Mesenchymal stem cell (in vitro differentiated cells and primary cell): ENCODE measurements at regions not wholly inside any gene's neighbourhood (a gene's known extent, or its start where the extent isn't known, plus 50 kb on each side); places are given as distances from the start of the nearest gene placed in this dataset.

Source experiments
- DNase-seq: peaks from one replicate; pipeline ENCODE4 v3.0.0-alpha.2; 2013
- H2AFZ ChIP-seq: one replicate; pipeline ENCODE4 v1.6.1; 2013; ENCODE audit warnings: low read depth, mild to moderate bottlenecking, control low read depth, inconsistent platforms, low read length, moderate library complexity
- H2AK5ac ChIP-seq: 2 replicates; pipeline ENCODE4 v1.6.1; 2013; ENCODE audit warnings: low read length, moderate library complexity, mild to moderate bottlenecking, inconsistent platforms; ENCODE audit not compliant: severe bottlenecking
- H2BK120ac ChIP-seq: one replicate; pipeline ENCODE4 v1.6.1; 2013; ENCODE audit warnings: low read depth, mild to moderate bottlenecking, inconsistent platforms, low read length, moderate library complexity
- H2BK12ac ChIP-seq, 2 experiments: one replicate each; pipeline ENCODE4 v1.6.1; 2013; ENCODE audit warnings: inconsistent platforms in 2 of 2, low read length in 2 of 2, mild to moderate bottlenecking in 2 of 2, moderate library complexity in 2 of 2, control low read depth in 1 of 2
- H2BK15ac ChIP-seq: one replicate; pipeline ENCODE4 v1.6.1; 2013; ENCODE audit warnings: mild to moderate bottlenecking, low read depth, inconsistent platforms; ENCODE audit not compliant: poor library complexity, severe bottlenecking
- H2BK5ac ChIP-seq: 2 replicates; pipeline ENCODE4 v1.6.1; 2013; ENCODE audit warnings: low read depth, mild to moderate bottlenecking, low read length, control low read depth, inconsistent platforms; ENCODE audit not compliant: poor library complexity, severe bottlenecking
- H3K14ac ChIP-seq, 2 experiments: one replicate each; pipeline ENCODE4 v1.6.1; 2013; ENCODE audit warnings: inconsistent platforms in 2 of 2, low read length in 2 of 2, control low read depth in 1 of 2, mild to moderate bottlenecking in 1 of 2, moderate library complexity in 1 of 2
- H3K18ac ChIP-seq, 2 experiments: one replicate each; pipeline ENCODE4 v1.6.1; 2013; ENCODE audit warnings: inconsistent platforms in 2 of 2, low read length in 2 of 2, control low read depth in 1 of 2, low read depth in 1 of 2, mild to moderate bottlenecking in 1 of 2
- H3K23ac ChIP-seq, 2 experiments: one replicate each; pipeline ENCODE4 v1.6.1; 2013; ENCODE audit warnings: inconsistent platforms in 2 of 2, low read length in 2 of 2, mild to moderate bottlenecking in 2 of 2, moderate library complexity in 2 of 2, control low read depth in 1 of 2
- H3K27ac ChIP-seq: 2 replicates; pipeline ENCODE4 v1.5.1; 2013; ENCODE audit warnings: mild to moderate bottlenecking, moderate library complexity, low read length, control low read depth, inconsistent platforms; ENCODE audit not compliant: poor library complexity, severe bottlenecking
- H3K27me3 ChIP-seq, 2 experiments: 2 replicates each; pipeline versions ENCODE4 v1.6.1 to v1.7.0; 2013; ENCODE audit warnings: low read length in 2 of 2, mild to moderate bottlenecking in 2 of 2, moderate library complexity in 2 of 2, control low read depth in 1 of 2, inconsistent platforms in 1 of 2; ENCODE audit not compliant: control insufficient read depth in 1 of 2, insufficient read depth in 1 of 2
- H3K36me3 ChIP-seq, 2 experiments: 2 replicates each; pipeline versions ENCODE4 v1.6.1 to v1.7.0; 2013; ENCODE audit warnings: low read length in 2 of 2, control low read depth in 1 of 2, inconsistent platforms in 1 of 2, low read depth in 1 of 2, mild to moderate bottlenecking in 1 of 2; ENCODE audit not compliant: insufficient read depth in 2 of 2, control insufficient read depth in 1 of 2
- H3K4ac ChIP-seq, 2 experiments: one replicate each; pipeline ENCODE4 v1.6.1; 2013; ENCODE audit warnings: inconsistent platforms in 2 of 2, low read length in 2 of 2, mild to moderate bottlenecking in 2 of 2, moderate library complexity in 2 of 2, control low read depth in 1 of 2, low read depth in 1 of 2
- H3K4me1 ChIP-seq: 2 replicates; pipeline ENCODE4 v1.6.1; 2013; ENCODE audit warnings: low read depth, low read length, control low read depth; ENCODE audit not compliant: control insufficient read depth, insufficient read depth
- H3K4me2 ChIP-seq: 2 replicates; pipeline ENCODE4 v1.6.1; 2013; ENCODE audit warnings: low read length, mild to moderate bottlenecking, inconsistent platforms; ENCODE audit not compliant: poor library complexity, severe bottlenecking
- H3K4me3 ChIP-seq, 2 experiments: 2 replicates each; pipeline versions ENCODE4 v1.5.1 to v1.7.0; 2013; ENCODE audit warnings: low read length in 2 of 2, mild to moderate bottlenecking in 2 of 2, control low read depth in 1 of 2, low read depth in 1 of 2; ENCODE audit not compliant: insufficient read depth in 1 of 2
- H3K79me1 ChIP-seq: replicated peaks from 2 replicates; pipeline ENCODE4 v1.6.1; 2013; ENCODE audit warnings: mild to moderate bottlenecking, control low read depth, low read length, inconsistent platforms; ENCODE audit not compliant: poor library complexity, severe bottlenecking
- H3K9ac ChIP-seq: 2 replicates; pipeline ENCODE4 v1.7.0; 2013; ENCODE audit warnings: mild to moderate bottlenecking, low read length, moderate library complexity
- H3K9me3 ChIP-seq: 2 replicates; pipeline ENCODE4 v1.7.0; 2013; ENCODE audit warnings: mild to moderate bottlenecking, low read length; ENCODE audit not compliant: control insufficient read depth
- H4K8ac ChIP-seq: one replicate; pipeline ENCODE4 v1.6.1; 2013; ENCODE audit warnings: inconsistent platforms, mild to moderate bottlenecking, low read length, moderate library complexity
- H4K91ac ChIP-seq: one replicate; pipeline ENCODE4 v1.6.1; 2013; ENCODE audit warnings: mild to moderate bottlenecking, low read length, inconsistent platforms
- WGBS: methylation state at CpG from one replicate; pipeline ENCODE4 v1.1.7; 2013; ENCODE audit warnings: mixed read lengths; 5-methylcytosine and 5-hydroxymethylcytosine counted together

- Histone ChIP-seq H3K4ac (no peak overlapping the region), H2BK12ac (no peak overlapping the region)
Observed at GRCh38 chr2:238557431-238557830, 130.7 kb downstream of the ASB1 start.

DNA sequence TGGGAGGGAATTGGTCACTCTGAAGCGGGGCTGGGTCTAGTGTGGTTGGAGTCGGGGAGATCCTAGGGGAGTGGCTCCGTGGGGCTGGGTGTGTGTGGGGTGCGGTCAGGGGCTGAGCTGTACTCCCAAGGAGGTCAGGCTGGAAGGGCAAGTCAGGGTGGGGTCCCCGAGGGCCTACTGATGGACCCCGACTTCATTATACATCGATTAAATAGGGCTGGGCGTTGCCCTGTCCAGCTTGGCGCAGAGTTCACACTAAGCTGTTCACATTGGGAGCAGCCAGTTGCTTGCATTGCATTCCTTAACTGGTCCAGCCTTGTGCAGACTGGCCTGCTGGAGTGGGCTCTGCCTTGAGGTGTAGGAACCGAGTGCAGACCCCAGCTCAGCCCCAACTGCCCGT lies 131.2 kb downstream of the ASB1 start:
- Histone ChIP-seq H3K4me3 (no peak overlapping the region), H2BK15ac (no peak overlapping the region)
- 84% methylated on average over 11 of the region's 11 CpGs for WGBS

More at GRCh38 chr2:238557431-238557830, 130.7 kb downstream of the ASB1 start:
- Histone ChIP-seq H3K18ac (no peak overlapping the region), H2AK5ac (no peak overlapping the region), H3K27ac (no peak overlapping the region), H3K14ac (no peak overlapping the region), H2BK5ac (no peak overlapping the region), H3K4me2 (no peak overlapping the region), H3K9ac (no peak overlapping the region), H2BK15ac (no peak overlapping the region), H3K4me3 (no peak overlapping the region), H3K4me1 (no peaks in the 10 kb centered on the region), H2BK120ac (no peak overlapping the region), H3K27me3 (peaks cover 0 to 3% of the 10 kb centered on the region in 2 experiments), H3K36me3 (no peaks in the 10 kb centered on the region), H3K79me1 (no peaks in the 10 kb centered on the region), H3K9me3 (peaks cover 6% of the 10 kb centered on the region), H4K8ac (no peak overlapping the region), H3K23ac (no peak overlapping the region), H2AFZ (no peak overlapping the region), H4K91ac (no peak overlapping the region)
- no peak for DNase-seq
- WGBS: 81% methylated on average over 5 of the region's 5 CpGs

DNA sequence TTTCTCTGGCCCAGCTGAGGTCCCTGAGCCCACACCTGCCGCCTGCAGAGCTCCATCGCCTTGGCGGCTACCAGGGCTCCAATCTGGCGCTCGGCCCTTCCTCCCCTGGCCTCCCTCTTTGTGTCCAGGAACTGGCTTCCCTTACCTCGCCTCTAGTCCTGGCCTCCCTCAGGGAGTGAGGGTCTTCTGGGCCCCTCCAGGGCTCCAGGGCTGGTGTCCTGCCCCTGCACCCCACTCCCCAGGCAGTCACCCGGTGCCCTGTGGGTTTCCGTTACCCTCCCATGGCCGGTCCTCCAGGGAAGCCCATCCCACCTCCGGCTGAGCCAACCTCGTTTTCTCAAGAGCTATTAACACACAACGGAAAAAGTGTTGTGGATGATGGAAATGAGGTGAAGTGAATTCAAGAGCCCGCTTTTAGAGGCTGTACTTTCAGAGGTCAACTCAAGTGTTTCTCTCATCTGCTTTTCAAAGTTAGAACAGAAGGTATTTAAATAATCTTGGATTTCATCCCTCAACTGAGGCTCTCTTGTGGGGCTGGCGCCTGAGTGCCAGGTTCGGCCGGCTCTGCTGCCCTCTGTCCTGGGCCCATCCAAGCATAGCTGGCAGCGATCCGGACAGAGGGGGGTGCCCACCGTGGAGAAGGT lies 131.9 kb downstream of the ASB1 start:
- Histone ChIP-seq H3K27me3 (peaks cover 0 to 3% of the 10 kb centered on the region in 2 experiments), H3K4me3 (no peak overlapping the region)
- WGBS: 90% methylated on average over 19 of the region's 19 CpGs

More for the DNA sequence above, 131.2 kb downstream of the ASB1 start:
- H3K18ac ChIP-seq: no peak overlapping the region
- no peak overlapping the region for H4K91ac ChIP-seq
- no peak overlapping the region for H2BK5ac ChIP-seq
- no peak overlapping the region for H4K8ac ChIP-seq
- no peaks in the 10 kb centered on the region for H3K79me1 ChIP-seq
- H3K23ac ChIP-seq: no peak overlapping the region
- no peak for DNase-seq
- peaks cover 0 to 3% of the 10 kb centered on the region in 2 experiments for H3K27me3 ChIP-seq
- H3K4me1 ChIP-seq: no peaks in the 10 kb centered on the region
- no peak overlapping the region for H2AFZ ChIP-seq
- H3K14ac ChIP-seq: no peak overlapping the region
- H2BK12ac ChIP-seq: no peak overlapping the region
- H3K9ac ChIP-seq: no peak overlapping the region
- H3K9me3 ChIP-seq: peaks cover 2% of the 10 kb centered on the region
- H3K4me2 ChIP-seq: no peak overlapping the region
- no peaks in the 10 kb centered on the region for H3K36me3 ChIP-seq
- H2BK120ac ChIP-seq: no peak overlapping the region
- no peak overlapping the region for H3K4ac ChIP-seq
- no peak overlapping the region for H3K27ac ChIP-seq
- no peak overlapping the region for H2AK5ac ChIP-seq

GRCh38 chr2:238560234-238560633 lies 133.5 kb downstream of the ASB1 start:
- no peaks in the 10 kb centered on the region for H3K4me1 ChIP-seq
- H2BK120ac ChIP-seq: no peak overlapping the region
- 78% methylated on average over 11 of the region's 11 CpGs for WGBS

More for the DNA sequence above, 131.9 kb downstream of the ASB1 start:
- H2BK120ac ChIP-seq: no peak overlapping the region
- H4K8ac ChIP-seq: no peak overlapping the region
- no peak overlapping the region for H3K4me2 ChIP-seq
- no peak overlapping the region for H2BK5ac ChIP-seq
- H3K18ac ChIP-seq: no peak overlapping the region
- H2AK5ac ChIP-seq: no peak overlapping the region
- H3K9me3 ChIP-seq: no peaks in the 10 kb centered on the region
- H2BK12ac ChIP-seq: no peak overlapping the region
- no peak for DNase-seq
- no peak overlapping the region for H2AFZ ChIP-seq
- H2BK15ac ChIP-seq: no peak overlapping the region
- H3K4ac ChIP-seq: no peak overlapping the region
- no peaks in the 10 kb centered on the region for H3K79me1 ChIP-seq
- H3K9ac ChIP-seq: no peak overlapping the region
- no peaks in the 10 kb centered on the region for H3K36me3 ChIP-seq
- H3K23ac ChIP-seq: no peak overlapping the region
- H3K4me1 ChIP-seq: no peaks in the 10 kb centered on the region
- no peak overlapping the region for H3K14ac ChIP-seq
- H3K27ac ChIP-seq: no peak overlapping the region
- H4K91ac ChIP-seq: peak overlapping the region; percentile 7

More at GRCh38 chr2:238560234-238560633, 133.5 kb downstream of the ASB1 start:
- H2BK5ac ChIP-seq: no peak overlapping the region
- H2BK12ac ChIP-seq: no peak overlapping the region
- H2AK5ac ChIP-seq: no peak overlapping the region
- no peak for DNase-seq
- H3K4ac ChIP-seq: no peak overlapping the region
- H3K14ac ChIP-seq: no peak overlapping the region
- no peak overlapping the region for H2AFZ ChIP-seq
- H3K4me3 ChIP-seq: no peak overlapping the region
- H3K18ac ChIP-seq: no peak overlapping the region
- H4K8ac ChIP-seq: no peak overlapping the region
- no peaks in the 10 kb centered on the region for H3K36me3 ChIP-seq
- H3K9me3 ChIP-seq: no peaks in the 10 kb centered on the region
- H3K23ac ChIP-seq: no peak overlapping the region
- H3K27ac ChIP-seq: no peak overlapping the region
- H3K9ac ChIP-seq: no peak overlapping the region
- H3K79me1 ChIP-seq: no peaks in the 10 kb centered on the region
- peaks cover 0 to 7% of the 10 kb centered on the region in 2 experiments for H3K27me3 ChIP-seq
- H2BK15ac ChIP-seq: no peak overlapping the region
- no peak overlapping the region for H4K91ac ChIP-seq
- no peak overlapping the region for H3K4me2 ChIP-seq
